ENCODE measurements at regions not wholly inside any gene's neighbourhood (a gene's known extent, or its start where the extent isn't known, plus 50 kb on each side); places are given as distances from the start of the nearest gene placed in this dataset.

DNA sequence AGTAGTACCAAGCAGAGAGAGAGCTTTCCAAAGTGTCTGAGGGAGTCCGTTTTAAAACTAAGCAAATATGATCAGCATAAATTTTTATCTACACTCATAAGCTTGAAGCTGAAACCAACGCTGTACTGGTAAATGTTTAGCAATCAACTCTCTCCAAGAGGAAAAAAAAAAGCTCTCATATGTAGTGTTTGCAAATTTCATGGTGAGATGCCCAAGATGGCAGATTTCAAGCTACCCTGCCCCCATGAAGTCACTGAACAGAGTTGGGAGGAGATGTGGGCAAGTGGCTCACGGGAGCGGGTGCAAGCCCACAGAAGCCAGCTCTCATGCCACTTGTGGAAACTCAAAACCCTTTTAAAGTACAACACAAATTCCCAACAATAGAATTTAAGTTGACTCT, 475.8 kb downstream of the BCAT1 start:
- no peak for TF ChIP-seq CTCF (IDR thresholded peaks at IDR 0.05; ENCODE audit: poor library complexity, severe bottlenecking)
- H3K27me3 ChIP-seq (ENCODE audit: insufficient read depth, poor library complexity, severe bottlenecking), result no peaks in the 10 kb centered on the region
- H3K4me1 ChIP-seq (ENCODE audit: insufficient read depth, poor library complexity, severe bottlenecking), result no peaks in the 10 kb centered on the region
- DNase-seq (ENCODE audit: low spot score) (no peak), ATAC-seq (ENCODE audit: low read depth) (no peak)
- H3K36me3 ChIP-seq (ENCODE audit: low read depth), result no peaks in the 10 kb centered on the region
- H3K9me3 ChIP-seq (ENCODE audit: severe bottlenecking), result no peaks in the 10 kb centered on the region
- no peak overlapping the region for H3K4me3 ChIP-seq (ENCODE audit: severe bottlenecking)
- H3K27ac ChIP-seq (ENCODE audit: poor library complexity, severe bottlenecking), result no peak overlapping the region

DNA sequence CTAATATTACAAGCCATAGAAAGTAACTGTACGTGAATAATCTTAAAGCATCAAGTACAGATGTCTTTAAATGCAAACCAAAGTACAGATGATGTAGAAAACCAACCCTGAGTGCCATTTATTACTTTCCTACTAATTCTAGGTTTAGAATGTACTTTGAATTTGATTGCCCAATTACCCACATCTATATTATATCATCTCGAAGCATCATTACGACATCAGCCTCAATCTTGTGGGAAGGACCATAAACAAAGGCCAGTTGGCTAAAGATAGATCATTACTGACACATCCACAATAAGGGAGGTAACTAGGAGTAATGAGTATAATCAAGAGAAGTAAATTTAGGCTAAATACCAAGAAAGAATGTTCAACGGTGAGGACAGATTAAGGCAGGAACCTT, 478.9 kb downstream of the BCAT1 start:
- H3K27me3 ChIP-seq (ENCODE audit: insufficient read depth, poor library complexity, severe bottlenecking), result no peaks in the 10 kb centered on the region
- H3K36me3 ChIP-seq (ENCODE audit: low read depth), result no peaks in the 10 kb centered on the region
- no peaks in the 10 kb centered on the region for H3K9me3 ChIP-seq (ENCODE audit: severe bottlenecking)
- no peaks in the 10 kb centered on the region for H3K4me1 ChIP-seq (ENCODE audit: insufficient read depth, poor library complexity, severe bottlenecking)
- DNase-seq (ENCODE audit: low spot score) (no peak), ATAC-seq (ENCODE audit: low read depth) (no peak)
- no peak for TF ChIP-seq CTCF (IDR thresholded peaks at IDR 0.05; ENCODE audit: poor library complexity, severe bottlenecking)
- H3K4me3 ChIP-seq (ENCODE audit: severe bottlenecking), result no peak overlapping the region
- no peak overlapping the region for H3K27ac ChIP-seq (ENCODE audit: poor library complexity, severe bottlenecking)

- Histone ChIP-seq H3K36me3 (ENCODE audit: low read depth) (no peaks in the 10 kb centered on the region), H3K27me3 (ENCODE audit: insufficient read depth, poor library complexity, severe bottlenecking) (no peaks in the 10 kb centered on the region), H3K4me3 (ENCODE audit: severe bottlenecking) (no peak overlapping the region), H3K4me1 (ENCODE audit: insufficient read depth, poor library complexity, severe bottlenecking) (no peaks in the 10 kb centered on the region), H3K9me3 (ENCODE audit: severe bottlenecking) (no peaks in the 10 kb centered on the region), H3K27ac (ENCODE audit: poor library complexity, severe bottlenecking) (no peak overlapping the region)
- TF ChIP-seq CTCF (IDR thresholded peaks at IDR 0.05; ENCODE audit: poor library complexity, severe bottlenecking), result no peak
- no peak for ATAC-seq (ENCODE audit: low read depth)
- DNase-seq (ENCODE audit: low spot score), result no peak
Observed at GRCh38 chr12:24469089-24469488, 479.8 kb downstream of the BCAT1 start.

DNA sequence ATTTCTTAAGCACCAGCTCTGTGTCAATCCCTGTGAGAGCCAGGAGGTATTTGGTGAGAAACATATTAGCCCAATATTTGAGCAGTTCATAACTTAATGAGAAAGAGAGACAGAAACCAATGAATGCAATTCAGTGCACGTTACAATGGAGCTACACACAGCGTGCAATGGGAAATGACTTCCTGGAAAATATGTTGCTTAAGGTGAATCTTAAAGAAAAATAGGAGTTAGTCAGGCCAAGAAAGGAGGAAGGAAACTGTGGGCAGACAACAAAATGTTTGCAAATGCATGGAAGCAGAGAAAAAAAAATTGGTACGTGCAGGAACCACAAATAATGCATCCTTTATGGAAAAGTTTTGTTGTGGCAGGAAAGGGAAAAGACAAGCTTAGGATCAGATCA, 481.7 kb downstream of the BCAT1 start:
- ATAC-seq (ENCODE audit: low read depth), result no peak
- no peaks in the 10 kb centered on the region for H3K4me1 ChIP-seq (ENCODE audit: insufficient read depth, poor library complexity, severe bottlenecking)

GRCh38 chr12:24463375-24463774, 485.5 kb downstream of the BCAT1 start:
- no peak overlapping the region for H3K4me3 ChIP-seq (ENCODE audit: severe bottlenecking)
- H3K4me1 ChIP-seq (ENCODE audit: insufficient read depth, poor library complexity, severe bottlenecking), result no peaks in the 10 kb centered on the region
- no peak overlapping the region for H3K27ac ChIP-seq (ENCODE audit: poor library complexity, severe bottlenecking)
- no peaks in the 10 kb centered on the region for H3K9me3 ChIP-seq (ENCODE audit: severe bottlenecking)
- no peaks in the 10 kb centered on the region for H3K36me3 ChIP-seq (ENCODE audit: low read depth)
- ATAC-seq (ENCODE audit: low read depth) (no peak), DNase-seq (ENCODE audit: low spot score) (no peak)
- TF ChIP-seq CTCF (IDR thresholded peaks at IDR 0.05; ENCODE audit: poor library complexity, severe bottlenecking), result no peak
- no peaks in the 10 kb centered on the region for H3K27me3 ChIP-seq (ENCODE audit: insufficient read depth, poor library complexity, severe bottlenecking)

More for the DNA sequence above, 481.7 kb downstream of the BCAT1 start:
- no peak for DNase-seq (ENCODE audit: low spot score)
- Histone ChIP-seq H3K36me3 (ENCODE audit: low read depth) (no peaks in the 10 kb centered on the region), H3K27ac (ENCODE audit: poor library complexity, severe bottlenecking) (no peak overlapping the region), H3K4me3 (ENCODE audit: severe bottlenecking) (no peak overlapping the region), H3K27me3 (ENCODE audit: insufficient read depth, poor library complexity, severe bottlenecking) (no peaks in the 10 kb centered on the region), H3K9me3 (ENCODE audit: severe bottlenecking) (no peaks in the 10 kb centered on the region)
- TF ChIP-seq CTCF (IDR thresholded peaks at IDR 0.05; ENCODE audit: poor library complexity, severe bottlenecking), result no peak

Measured in RWPE2 (cell line).